DND-41 (cell line): ENCODE measurements at regions not wholly inside any gene's neighbourhood (a gene's known extent, or its start where the extent isn't known, plus 50 kb on each side); places are given as distances from the start of the nearest gene placed in this dataset.

Experiments
- ATAC-seq: fragments of 200-7000 bp; cut with Tn5 transposase; 3 replicates; pipeline ENCODE4 v1.9.1; 2021; ENCODE audit warnings: low read depth; ENCODE audit not compliant: insufficient read depth
- DNase-seq: peaks from one replicate; pipeline ENCODE4 v3.0.0-alpha.2; 2020
- H2AFZ ChIP-seq: 2 replicates; pipeline ENCODE4 v1.6.0; 2012; ENCODE audit warnings: low read depth, low read length
- H3K27ac ChIP-seq: 2 replicates; pipeline ENCODE4 v1.5.1; 2012; ENCODE audit warnings: low read length, inconsistent platforms
- H3K27me3 ChIP-seq: fragments of 200-600 bp; sonication (generic); 2 replicates; pipeline ENCODE4 v1.6.0; 2012; ENCODE audit warnings: low read length, mild to moderate bottlenecking, inconsistent platforms; ENCODE audit not compliant: insufficient read depth, poor library complexity
- H3K36me3 ChIP-seq: 2 replicates; pipeline ENCODE4 v1.5.1; 2012; ENCODE audit warnings: low read length, inconsistent platforms; ENCODE audit not compliant: insufficient read depth
- H3K4me1 ChIP-seq: 2 replicates; pipeline ENCODE4 v1.5.1; 2012; ENCODE audit warnings: mild to moderate bottlenecking, low read length; ENCODE audit not compliant: insufficient read depth
- H3K4me2 ChIP-seq: 2 replicates; pipeline ENCODE4 v1.6.0; 2012; ENCODE audit warnings: mild to moderate bottlenecking, moderate library complexity, low read length, inconsistent platforms; ENCODE audit not compliant: insufficient read depth
- H3K4me3 ChIP-seq, 2 experiments: fragments of 200-600 bp in 1 of 2; shearing (Covaris generic) in 1 of 2; 2 replicates each; pipeline ENCODE4 v1.5.1; 2012 to 2016; ENCODE audit warnings: inconsistent platforms in 2 of 2, low read length in 2 of 2, mild to moderate bottlenecking in 2 of 2, low read depth in 1 of 2, moderate library complexity in 1 of 2
- H3K79me2 ChIP-seq: 2 replicates; pipeline ENCODE4 v1.6.0; 2012; ENCODE audit warnings: low read length, inconsistent platforms; ENCODE audit not compliant: insufficient read depth
- H3K9ac ChIP-seq: 2 replicates; pipeline ENCODE4 v1.6.0; 2012; ENCODE audit warnings: low read depth, mild to moderate bottlenecking, inconsistent platforms, low read length, moderate library complexity
- H3K9me3 ChIP-seq: 2 replicates; pipeline ENCODE4 v1.5.1; 2012; ENCODE audit warnings: low read length, moderate library complexity, mild to moderate bottlenecking, inconsistent platforms; ENCODE audit not compliant: insufficient read depth, severe bottlenecking
- H4K20me1 ChIP-seq: 2 replicates; pipeline ENCODE4 v1.6.0; 2012; ENCODE audit warnings: low read length; ENCODE audit not compliant: insufficient read depth
- CTCF ChIP-seq: IDR thresholded peaks from 2 replicates; pipeline ENCODE4 v1.5.1; 2012; ENCODE audit warnings: borderline replicate concordance, low read length, moderate library complexity, mild to moderate bottlenecking; ENCODE audit not compliant: poor library complexity, severe bottlenecking; ENCODE audit errors: extremely low read depth
- EZH2 ChIP-seq: IDR thresholded peaks from 3 replicates; pipeline ENCODE4 v1.6.1; 2012; ENCODE audit warnings: borderline replicate concordance, low read depth, mild to moderate bottlenecking, moderate library complexity, low read length, inconsistent platforms; ENCODE audit not compliant: severe bottlenecking

GRCh38 chrX:98459669-98460068 is 1576.0 kb downstream of the RPA4 start:
- Histone ChIP-seq H3K27ac (no peak overlapping the region), H4K20me1 (no peaks in the 10 kb centered on the region), H2AFZ (no peak overlapping the region), H3K4me3 (no peak overlapping the region), H3K27me3 (no peaks in the 10 kb centered on the region), H3K9ac (no peak overlapping the region), H3K79me2 (no peaks in the 10 kb centered on the region), H3K4me2 (no peak overlapping the region), H3K4me1 (no peaks in the 10 kb centered on the region), H3K9me3 (no peaks in the 10 kb centered on the region), H3K36me3 (no peaks in the 10 kb centered on the region)
- ATAC-seq (no peak), DNase-seq (no peak)
- no peak for TF ChIP-seq EZH2
- TF ChIP-seq CTCF: no peak

GRCh38 chrX:98480606-98481005 is 1596.9 kb downstream of the RPA4 start:
- H3K4me2 ChIP-seq: no peak overlapping the region
- no peaks in the 10 kb centered on the region for H3K27me3 ChIP-seq
- H3K36me3 ChIP-seq: no peaks in the 10 kb centered on the region
- H3K27ac ChIP-seq: no peak overlapping the region
- ATAC-seq (no peak), DNase-seq (no peak)
- H3K79me2 ChIP-seq: no peaks in the 10 kb centered on the region
- H3K9ac ChIP-seq: no peak overlapping the region
- TF ChIP-seq EZH2 (no peak), CTCF (no peak)
- no peaks in the 10 kb centered on the region for H3K4me1 ChIP-seq
- no peaks in the 10 kb centered on the region for H4K20me1 ChIP-seq
- no peaks in the 10 kb centered on the region for H3K9me3 ChIP-seq
- no peak overlapping the region for H3K4me3 ChIP-seq
- H2AFZ ChIP-seq: no peak overlapping the region

GRCh38 chrX:98481636-98482035 is 1597.9 kb downstream of the RPA4 start:
- Histone ChIP-seq H2AFZ (no peak overlapping the region), H3K27ac (no peak overlapping the region), H3K9ac (no peak overlapping the region), H3K9me3 (no peaks in the 10 kb centered on the region), H3K79me2 (no peaks in the 10 kb centered on the region), H4K20me1 (no peaks in the 10 kb centered on the region), H3K36me3 (no peaks in the 10 kb centered on the region), H3K4me1 (no peaks in the 10 kb centered on the region), H3K4me3 (no peak overlapping the region), H3K4me2 (no peak overlapping the region), H3K27me3 (no peaks in the 10 kb centered on the region)
- DNase-seq (no peak), ATAC-seq (no peak)
- TF ChIP-seq CTCF (no peak), EZH2 (no peak)

- no peak for TF ChIP-seq CTCF
- TF ChIP-seq EZH2: no peak
- H3K4me3 ChIP-seq: no peak overlapping the region
- H3K4me1 ChIP-seq: no peaks in the 10 kb centered on the region
- H3K36me3 ChIP-seq: no peaks in the 10 kb centered on the region
- H3K79me2 ChIP-seq: no peaks in the 10 kb centered on the region
- H3K9me3 ChIP-seq: no peaks in the 10 kb centered on the region
- no peak overlapping the region for H3K4me2 ChIP-seq
- H4K20me1 ChIP-seq: no peaks in the 10 kb centered on the region
- H3K27ac ChIP-seq: no peak overlapping the region
- no peaks in the 10 kb centered on the region for H3K27me3 ChIP-seq
- DNase-seq: no peak
- no peak overlapping the region for H3K9ac ChIP-seq
- no peak for ATAC-seq
- no peak overlapping the region for H2AFZ ChIP-seq
Measured at GRCh38 chrX:98490670-98491069, 1607.0 kb downstream of the RPA4 start.
